ENCODE measurements at regions not wholly inside any gene's neighbourhood (a gene's known extent, or its start where the extent isn't known, plus 50 kb on each side); places are given as distances from the start of the nearest gene placed in this dataset.

DNA sequence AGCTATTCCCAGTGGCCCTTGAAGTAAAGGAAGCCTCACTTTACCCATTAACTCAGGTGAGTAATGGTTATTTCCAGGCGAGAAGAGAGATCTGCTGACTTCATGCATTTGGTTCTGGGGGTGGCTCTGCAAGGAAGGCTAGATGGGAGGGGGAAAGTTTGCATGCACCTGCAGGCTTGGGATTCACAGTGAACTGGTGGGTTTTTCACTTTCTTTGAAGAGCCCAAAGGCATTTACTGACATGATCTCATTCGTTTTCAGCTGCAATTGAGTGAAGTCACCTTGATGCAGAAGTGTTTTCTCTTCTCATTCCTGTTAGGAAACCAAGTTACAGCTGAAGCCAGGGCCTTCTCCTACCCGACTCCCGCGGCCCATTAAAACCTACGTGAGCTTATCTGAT, 131.0 kb upstream of the N4BP1 start:
- Histone ChIP-seq H3K9me3 (replicated peaks; ENCODE audit: insufficient read depth, low read length) (no peaks in the 10 kb centered on the region), H3K4me3 (ENCODE audit: low read length) (no peak overlapping the region), H3K4me2 (ENCODE audit: low read depth, low read length) (no peak overlapping the region), H3K79me2 (ENCODE audit: low read length) (no peaks in the 10 kb centered on the region), H3K27ac (ENCODE audit: low read length) (no peak overlapping the region), H2AFZ (ENCODE audit: low read length) (no peak overlapping the region), H3K9ac (ENCODE audit: low read length) (no peak overlapping the region), H3K9me2 (replicated peaks; ENCODE audit: insufficient read depth, low read length) (no peaks in the 10 kb centered on the region), H3K4me1 (ENCODE audit: low read length) (peaks cover 25% of the 10 kb centered on the region), H4K20me1 (ENCODE audit: insufficient read depth, low read length) (no peaks in the 10 kb centered on the region), H3F3A (ENCODE audit: insufficient read depth, low read length) (no peaks in the 10 kb centered on the region), H3K36me3 (replicated peaks; ENCODE audit: insufficient read depth, low read length) (no peaks in the 10 kb centered on the region), H3K27me3 (replicated peaks; ENCODE audit: insufficient read depth, low read length) (no peaks in the 10 kb centered on the region)
- TF ChIP-seq EZH2 (optimal IDR thresholded peaks at IDR 0.05; ENCODE audit: low read depth, low read length) (no peak), EZH2phosphoT487 (IDR thresholded peaks at IDR 0.05; ENCODE audit: low read length) (no peak)
- TF ChIP-seq, protein P1, sequence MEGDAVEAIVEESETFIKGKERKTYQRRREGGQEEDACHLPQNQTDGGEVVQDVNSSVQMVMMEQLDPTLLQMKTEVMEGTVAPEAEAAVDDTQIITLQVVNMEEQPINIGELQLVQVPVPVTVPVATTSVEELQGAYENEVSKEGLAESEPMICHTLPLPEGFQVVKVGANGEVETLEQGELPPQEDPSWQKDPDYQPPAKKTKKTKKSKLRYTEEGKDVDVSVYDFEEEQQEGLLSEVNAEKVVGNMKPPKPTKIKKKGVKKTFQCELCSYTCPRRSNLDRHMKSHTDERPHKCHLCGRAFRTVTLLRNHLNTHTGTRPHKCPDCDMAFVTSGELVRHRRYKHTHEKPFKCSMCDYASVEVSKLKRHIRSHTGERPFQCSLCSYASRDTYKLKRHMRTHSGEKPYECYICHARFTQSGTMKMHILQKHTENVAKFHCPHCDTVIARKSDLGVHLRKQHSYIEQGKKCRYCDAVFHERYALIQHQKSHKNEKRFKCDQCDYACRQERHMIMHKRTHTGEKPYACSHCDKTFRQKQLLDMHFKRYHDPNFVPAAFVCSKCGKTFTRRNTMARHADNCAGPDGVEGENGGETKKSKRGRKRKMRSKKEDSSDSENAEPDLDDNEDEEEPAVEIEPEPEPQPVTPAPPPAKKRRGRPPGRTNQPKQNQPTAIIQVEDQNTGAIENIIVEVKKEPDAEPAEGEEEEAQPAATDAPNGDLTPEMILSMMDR (IDR thresholded peaks at IDR 0.05; ENCODE audit: low read length), result no peak
- DNase-seq, result peak; percentile 56

DNA sequence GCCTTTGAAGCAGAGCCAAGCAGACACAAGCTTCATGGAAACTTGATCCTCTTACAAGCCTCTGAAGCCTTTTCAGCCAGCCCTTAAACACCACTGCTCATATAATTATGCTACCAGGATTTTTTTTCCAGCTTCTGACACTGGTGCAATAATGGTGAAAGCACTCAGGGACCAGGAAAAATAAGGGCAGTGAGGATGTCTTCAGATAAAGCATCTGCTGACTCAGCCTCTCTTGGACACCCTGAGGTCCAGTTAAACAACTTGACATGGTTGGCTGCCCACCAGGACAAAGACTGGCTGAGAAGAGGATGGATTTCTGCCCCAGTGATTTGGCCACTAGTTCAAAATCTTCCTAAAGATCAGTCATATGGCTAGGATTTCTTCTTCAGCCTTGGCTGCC, 124.2 kb upstream of the N4BP1 start:
- Histone ChIP-seq H3K36me3 (replicated peaks; ENCODE audit: insufficient read depth, low read length) (no peaks in the 10 kb centered on the region), H3F3A (ENCODE audit: insufficient read depth, low read length) (no peaks in the 10 kb centered on the region), H3K9me2 (replicated peaks; ENCODE audit: insufficient read depth, low read length) (no peaks in the 10 kb centered on the region), H4K20me1 (ENCODE audit: insufficient read depth, low read length) (no peaks in the 10 kb centered on the region), H2AFZ (ENCODE audit: low read length) (no peak overlapping the region), H3K79me2 (ENCODE audit: low read length) (no peaks in the 10 kb centered on the region), H3K4me1 (ENCODE audit: low read length) (no peaks in the 10 kb centered on the region), H3K9me3 (replicated peaks; ENCODE audit: insufficient read depth, low read length) (no peaks in the 10 kb centered on the region), H3K4me3 (ENCODE audit: low read length) (no peak overlapping the region), H3K27me3 (replicated peaks; ENCODE audit: insufficient read depth, low read length) (no peaks in the 10 kb centered on the region), H3K9ac (ENCODE audit: low read length) (no peak overlapping the region), H3K4me2 (ENCODE audit: low read depth, low read length) (no peak overlapping the region), H3K27ac (ENCODE audit: low read length) (no peak overlapping the region)
- DNase-seq, result no peak
- TF ChIP-seq EZH2 (optimal IDR thresholded peaks at IDR 0.05; ENCODE audit: low read depth, low read length), result no peak

DNA sequence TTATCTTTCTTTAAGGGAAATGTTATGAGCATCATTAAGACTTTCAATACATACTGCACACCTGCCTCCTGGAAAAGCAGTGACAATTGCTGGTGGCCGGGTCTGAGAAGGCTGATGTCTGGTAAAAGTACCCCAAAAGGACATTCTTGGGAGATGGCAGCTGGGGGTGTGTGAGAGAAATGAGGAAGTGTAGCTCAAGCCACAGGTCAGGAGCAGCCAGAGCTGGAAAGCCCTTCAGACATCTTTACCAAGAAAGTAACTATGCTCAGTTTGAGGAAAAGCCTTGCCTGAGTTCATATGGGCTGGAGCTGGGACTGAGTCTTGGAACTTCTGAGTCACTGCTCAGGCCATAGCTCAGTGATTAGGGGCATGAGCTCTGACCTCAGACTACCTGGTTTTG, 94.7 kb upstream of the N4BP1 start:
- no peaks in the 10 kb centered on the region for H3K9me3 ChIP-seq (replicated peaks; ENCODE audit: insufficient read depth, low read length)
- H3K4me1 ChIP-seq (ENCODE audit: low read length), result no peaks in the 10 kb centered on the region
- no peak overlapping the region for H2AFZ ChIP-seq (ENCODE audit: low read length)
- H3K4me3 ChIP-seq (ENCODE audit: low read length), result no peak overlapping the region
- H3K9me2 ChIP-seq (replicated peaks; ENCODE audit: insufficient read depth, low read length), result no peaks in the 10 kb centered on the region
- no peaks in the 10 kb centered on the region for H3K36me3 ChIP-seq (replicated peaks; ENCODE audit: insufficient read depth, low read length)
- no peaks in the 10 kb centered on the region for H3K79me2 ChIP-seq (ENCODE audit: low read length)
- H3K27ac ChIP-seq (ENCODE audit: low read length), result no peak overlapping the region
- TF ChIP-seq, protein P1 (IDR thresholded peaks at IDR 0.05; ENCODE audit: low read length), result no peak
- no peak for TF ChIP-seq EZH2 (optimal IDR thresholded peaks at IDR 0.05; ENCODE audit: low read depth, low read length)
- no peak for TF ChIP-seq EZH2phosphoT487 (IDR thresholded peaks at IDR 0.05; ENCODE audit: low read length)
- H3F3A ChIP-seq (ENCODE audit: insufficient read depth, low read length), result no peaks in the 10 kb centered on the region
- no peak overlapping the region for H3K4me2 ChIP-seq (ENCODE audit: low read depth, low read length)
- H3K9ac ChIP-seq (ENCODE audit: low read length), result no peak overlapping the region
- DNase-seq, result no peak
- H4K20me1 ChIP-seq (ENCODE audit: insufficient read depth, low read length), result no peaks in the 10 kb centered on the region
- no peaks in the 10 kb centered on the region for H3K27me3 ChIP-seq (replicated peaks; ENCODE audit: insufficient read depth, low read length)

DNA sequence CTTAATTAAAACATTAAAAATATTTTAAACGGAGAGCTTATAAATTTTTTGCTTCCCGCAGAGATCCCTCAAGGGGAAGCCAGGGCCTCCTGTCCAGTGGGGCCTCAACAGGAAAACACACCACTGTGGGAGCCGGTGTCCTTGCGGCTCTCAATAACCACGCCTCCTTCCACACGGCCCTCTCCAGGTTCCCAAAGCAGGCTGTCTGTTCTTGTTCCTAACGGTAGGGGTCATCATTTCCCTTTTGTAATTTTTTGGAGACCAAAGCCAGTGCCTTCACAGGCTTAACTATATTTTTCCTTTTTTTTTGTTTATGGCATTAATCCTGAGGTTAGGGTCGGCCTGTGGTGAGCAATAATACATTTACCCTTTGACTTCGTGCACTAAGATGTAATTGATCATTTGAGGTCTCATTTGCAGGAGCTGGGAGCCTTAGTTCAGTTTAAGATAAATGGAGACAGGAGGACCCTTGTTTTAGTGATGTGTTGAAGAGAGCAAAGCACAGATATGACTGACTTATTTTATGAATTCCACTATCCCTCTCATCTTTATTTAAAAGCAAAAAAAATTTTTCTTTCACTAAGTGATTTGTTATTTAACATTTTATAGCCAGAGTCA, 77.5 kb upstream of the N4BP1 start:
- H3K4me1 ChIP-seq (ENCODE audit: low read length), result no peaks in the 10 kb centered on the region
- H3K4me2 ChIP-seq (ENCODE audit: low read depth, low read length), result no peak overlapping the region
- no peaks in the 10 kb centered on the region for H3F3A ChIP-seq (ENCODE audit: insufficient read depth, low read length)
- no peak overlapping the region for H3K9ac ChIP-seq (ENCODE audit: low read length)
- H3K9me3 ChIP-seq (replicated peaks; ENCODE audit: insufficient read depth, low read length), result no peaks in the 10 kb centered on the region
- H3K4me3 ChIP-seq (ENCODE audit: low read length), result no peak overlapping the region
- no peaks in the 10 kb centered on the region for H4K20me1 ChIP-seq (ENCODE audit: insufficient read depth, low read length)
- no peaks in the 10 kb centered on the region for H3K36me3 ChIP-seq (replicated peaks; ENCODE audit: insufficient read depth, low read length)
- TF ChIP-seq, protein P1 (IDR thresholded peaks at IDR 0.05; ENCODE audit: low read length), result peak; percentile 83
- TF ChIP-seq EZH2 (optimal IDR thresholded peaks at IDR 0.05; ENCODE audit: low read depth, low read length), result no peak
- no peaks in the 10 kb centered on the region for H3K79me2 ChIP-seq (ENCODE audit: low read length)
- peak; percentile 67 for DNase-seq
- no peaks in the 10 kb centered on the region for H3K9me2 ChIP-seq (replicated peaks; ENCODE audit: insufficient read depth, low read length)
- no peak overlapping the region for H3K27ac ChIP-seq (ENCODE audit: low read length)
- H2AFZ ChIP-seq (ENCODE audit: low read length), result no peak overlapping the region
- H3K27me3 ChIP-seq (replicated peaks; ENCODE audit: insufficient read depth, low read length), result no peaks in the 10 kb centered on the region
